ENCODE measurements at regions not wholly inside any gene's neighbourhood (a gene's known extent, or its start where the extent isn't known, plus 50 kb on each side); places are given as distances from the start of the nearest gene placed in this dataset.

GRCh38 chr10:21315645-21316220 is 209.7 kb downstream of the SKIDA1 start:
- peaks cover 12 to 18% (median 15%) of the 10 kb centered on the region in 3 donors for H3K4me1 ChIP-seq (ENCODE audit: control insufficient read depth in 2 of 3, insufficient read depth in 2 of 3, low read depth in 1 of 3, low read length in 3 of 3)
- peak overlapping the region; percentile 71 to 77 for H3K27ac ChIP-seq (ENCODE audit: low read depth in 2 of 2, low read length in 2 of 2)
- peak; percentile 92 to 97 (median 92) for DNase-seq
- no peaks in the 10 kb centered on the region for H3K27me3 ChIP-seq (ENCODE audit: control insufficient read depth, insufficient read depth, low read length)
- peak; percentile 94 for FAIRE-seq
- intact Hi-C loops (cut with DNase I), result no loop called here
- no peaks in the 10 kb centered on the region for H3K9me3 ChIP-seq (ENCODE audit: control insufficient read depth in 2 of 3, insufficient read depth in 1 of 3, low read length in 3 of 3)
- H3K9ac ChIP-seq (ENCODE audit: low read length in 3 of 3), result peak overlapping the region in 1 of 3 donors; percentile 37
- H3K36me3 ChIP-seq (ENCODE audit: control insufficient read depth in 2 of 3, insufficient read depth in 3 of 3, low read length in 3 of 3), result no peaks in the 10 kb centered on the region
- H3K4me3 ChIP-seq (ENCODE audit: low read length in 3 of 3), result no peak overlapping the region
- no peak for TF ChIP-seq CTCF (IDR thresholded peaks at IDR 0.05; ENCODE audit: borderline replicate concordance, extremely low read depth, insufficient read depth)

GRCh38 chr10:21314906-21315644 is 210.4 kb downstream of the SKIDA1 start:
- DNase-seq, result peak in 1 of 5 donors; percentile 56
- no peak overlapping the region for H3K4me3 ChIP-seq (ENCODE audit: low read length in 3 of 3)
- H3K9me3 ChIP-seq (ENCODE audit: control insufficient read depth in 2 of 3, insufficient read depth in 1 of 3, low read length in 3 of 3), result no peaks in the 10 kb centered on the region
- no peaks in the 10 kb centered on the region for H3K27me3 ChIP-seq (ENCODE audit: control insufficient read depth, insufficient read depth, low read length)
- no peak for TF ChIP-seq CTCF (IDR thresholded peaks at IDR 0.05; ENCODE audit: borderline replicate concordance, extremely low read depth, insufficient read depth)
- H3K27ac ChIP-seq (ENCODE audit: low read depth in 2 of 2, low read length in 2 of 2), result peak overlapping the region; percentile 39 to 77
- intact Hi-C loops (cut with DNase I), result no loop called here
- no peak overlapping the region for H3K9ac ChIP-seq (ENCODE audit: low read length in 3 of 3)
- H3K4me1 ChIP-seq (ENCODE audit: control insufficient read depth in 2 of 3, insufficient read depth in 2 of 3, low read depth in 1 of 3, low read length in 3 of 3), result peaks cover 12 to 18% (median 15%) of the 10 kb centered on the region in 3 donors
- H3K36me3 ChIP-seq (ENCODE audit: control insufficient read depth in 2 of 3, insufficient read depth in 3 of 3, low read length in 3 of 3), result no peaks in the 10 kb centered on the region
- no peak for FAIRE-seq

- Histone ChIP-seq H3K4me3 (ENCODE audit: low read length in 3 of 3) (no peak overlapping the region), H3K4me1 (ENCODE audit: control insufficient read depth in 2 of 3, insufficient read depth in 2 of 3, low read depth in 1 of 3, low read length in 3 of 3) (peaks cover 12 to 18% (median 15%) of the 10 kb centered on the region in 3 donors), H3K36me3 (ENCODE audit: control insufficient read depth in 2 of 3, insufficient read depth in 3 of 3, low read length in 3 of 3) (no peaks in the 10 kb centered on the region), H3K27me3 (ENCODE audit: control insufficient read depth, insufficient read depth, low read length) (no peaks in the 10 kb centered on the region), H3K9ac (ENCODE audit: low read length in 3 of 3) (no peak overlapping the region), H3K9me3 (ENCODE audit: control insufficient read depth in 2 of 3, insufficient read depth in 1 of 3, low read length in 3 of 3) (no peaks in the 10 kb centered on the region), H3K27ac (ENCODE audit: low read depth in 2 of 2, low read length in 2 of 2) (no peak overlapping the region)
- FAIRE-seq (no peak), DNase-seq (peak in 3 of 5 donors; percentile 38 to 82 (median 63))
- intact Hi-C loops (cut with DNase I), result no loop called here
- TF ChIP-seq CTCF (IDR thresholded peaks at IDR 0.05; ENCODE audit: borderline replicate concordance, extremely low read depth, insufficient read depth), result no peak
These were observed 211.3 kb downstream of the SKIDA1 start for GRCh38 chr10:21314111-21314626.
